HepG2 (cell line): ENCODE measurements at regions not wholly inside any gene's neighbourhood (a gene's known extent, or its start where the extent isn't known, plus 50 kb on each side); places are given as distances from the start of the nearest gene placed in this dataset.
A peak's percentile ranks its signal among the peaks of the same experiment; 100 is the strongest.

Experiments
- CSRNP2 ChIP-seq: sonication (generic); formaldehyde crosslinking; conservative IDR thresholded peaks from 2 replicates; pipeline ENCODE4 v1.8.0; 2022; ENCODE audit warnings: low read depth, missing genetic modification reagents
- EP300 ChIP-seq, 3 experiments: sonication (generic) in 1 of 3; formaldehyde crosslinking in 1 of 3; IDR thresholded peaks; 2 replicates each; pipeline versions ENCODE4 v1.5.1 to v1.6.1; 2011 to 2020; ENCODE audit warnings: low read depth in 2 of 3, low read length in 2 of 3, borderline replicate concordance in 1 of 3, improper control_type of control experiment in 1 of 3, mild to moderate bottlenecking in 1 of 3, missing genetic modification reagents in 1 of 3, moderate library complexity in 1 of 3
- FOSL2 ChIP-seq: sonication (generic); formaldehyde crosslinking; IDR thresholded peaks from 2 replicates; pipeline ENCODE4 v1.4.0; 2020; ENCODE audit warnings: missing genetic modification reagents
- FOXA3 ChIP-seq: IDR thresholded peaks from 2 replicates; pipeline ENCODE4 v1.6.1; 2016; ENCODE audit warnings: missing genetic modification reagents, missing compliant biosample characterization
- FOXP4 ChIP-seq: sonication (generic); formaldehyde crosslinking; IDR thresholded peaks from 2 replicates; pipeline ENCODE4 v1.4.0; 2020; ENCODE audit warnings: missing genetic modification reagents
- HNF4A ChIP-seq: sonication (generic); formaldehyde crosslinking; IDR thresholded peaks from 2 replicates; pipeline ENCODE4 v1.4.0; 2020; ENCODE audit warnings: missing genetic modification reagents
- NR1H2 ChIP-seq: sonication (generic); formaldehyde crosslinking; IDR thresholded peaks from 2 replicates; pipeline ENCODE4 v1.8.1; 2022; ENCODE audit warnings: low read depth, missing genetic modification reagents, borderline replicate concordance
- PAXIP1 ChIP-seq: sonication (generic); formaldehyde crosslinking; conservative IDR thresholded peaks from 2 replicates; pipeline ENCODE4 v1.4.0; 2020; ENCODE audit warnings: mild to moderate bottlenecking, missing genetic modification reagents, moderate library complexity
- RARG ChIP-seq: sonication (generic); formaldehyde crosslinking; IDR thresholded peaks from 2 replicates; pipeline ENCODE4 v1.4.0; 2020; ENCODE audit warnings: low read depth, mild to moderate bottlenecking, missing genetic modification reagents
- RELA ChIP-seq: sonication (generic); formaldehyde crosslinking; IDR thresholded peaks from 2 replicates; pipeline ENCODE4 v1.4.0; 2020; ENCODE audit warnings: missing genetic modification reagents
- RFXAP ChIP-seq: sonication (generic); formaldehyde crosslinking; IDR thresholded peaks from 2 replicates; pipeline ENCODE4 v1.4.0; 2020; ENCODE audit warnings: missing genetic modification reagents, borderline replicate concordance
- RXRA ChIP-seq: sonication (generic); formaldehyde crosslinking; IDR thresholded peaks from 2 replicates; pipeline ENCODE4 v1.5.1; 2020; ENCODE audit warnings: missing genetic modification reagents
- SOX6 ChIP-seq, 2 experiments: fragments of 450-650 bp in 1 of 2; sonication (generic) in 1 of 2; formaldehyde crosslinking in 1 of 2; IDR thresholded peaks; 2 replicates each; pipeline versions ENCODE4 v1.4.0 to v1.6.1; 2017 to 2020; ENCODE audit warnings: antibody characterized with exemption in 1 of 2, mild to moderate bottlenecking in 1 of 2, missing genetic modification reagents in 1 of 2
- TSC22D2 ChIP-seq: sonication (generic); formaldehyde crosslinking; IDR thresholded peaks from 2 replicates; pipeline ENCODE4 v1.5.1; 2020; ENCODE audit warnings: missing genetic modification reagents, mild to moderate bottlenecking, borderline replicate concordance
- ZBTB42 ChIP-seq: sonication (generic); formaldehyde crosslinking; IDR thresholded peaks from 2 replicates; pipeline ENCODE4 v1.5.0; 2020; ENCODE audit warnings: mild to moderate bottlenecking, missing genetic modification reagents
- ZMAT3 ChIP-seq: sonication (generic); formaldehyde crosslinking; conservative IDR thresholded peaks from 2 replicates; pipeline ENCODE4 v1.7.0; 2021; ENCODE audit warnings: missing genetic modification reagents
- ZNF207 ChIP-seq: fragments of 450-650 bp; IDR thresholded peaks from 2 replicates; pipeline ENCODE4 v1.6.1; 2016; ENCODE audit warnings: antibody characterized with exemption, borderline replicate concordance
- ZNF264 ChIP-seq: sonication (generic); formaldehyde crosslinking; IDR thresholded peaks from 2 replicates; pipeline ENCODE4 v1.4.0; 2020; ENCODE audit warnings: missing genetic modification reagents
- ZNF678 ChIP-seq: sonication (generic); formaldehyde crosslinking; IDR thresholded peaks from 2 replicates; pipeline ENCODE4 v1.4.0; 2020; ENCODE audit warnings: mild to moderate bottlenecking, missing genetic modification reagents
- ZNF781 ChIP-seq: sonication (generic); formaldehyde crosslinking; IDR thresholded peaks from 2 replicates; pipeline ENCODE4 v1.5.1; 2020; ENCODE audit warnings: borderline replicate concordance, mild to moderate bottlenecking, missing genetic modification reagents; ENCODE audit errors: not compliant biosample characterization
- ZXDC ChIP-seq: sonication (generic); formaldehyde crosslinking; IDR thresholded peaks from 2 replicates; pipeline ENCODE4 v1.5.0; 2020; ENCODE audit warnings: mild to moderate bottlenecking, missing genetic modification reagents

- TF ChIP-seq PAXIP1 (CRISPR knock-in tag) (peak; percentile 59), SOX6 (IDR thresholded peaks at IDR 0.05) (no peak), SOX6 (CRISPR knock-in tag; IDR thresholded peaks at IDR 0.05) (peak; percentile 66), ZBTB42 (CRISPR knock-in tag) (no peak), ZXDC (CRISPR knock-in tag) (no peak), FOSL2 (CRISPR knock-in tag) (peak; percentile 48), EP300 (IDR thresholded peaks at IDR 0.05; ENCODE audit: low read depth in 2 of 2, low read length in 2 of 2) (peak in 1 of 2 experiments; percentile 43; a peak in 1 of 4 replicates), EP300 (CRISPR knock-in tag; IDR thresholded peaks at IDR 0.05; ENCODE audit: borderline replicate concordance) (no peak), ZNF264 (CRISPR knock-in tag) (no peak), TSC22D2 (CRISPR knock-in tag) (no peak), CSRNP2 (CRISPR knock-in tag) (no peak), RELA (no peak), NR1H2 (CRISPR knock-in tag) (no peak), ZMAT3 (CRISPR knock-in tag) (no peak), ZNF678 (CRISPR knock-in tag) (no peak), FOXP4 (CRISPR knock-in tag) (no peak), RXRA (no peak; the same call in 1 of the 2 replicates), ZNF781 (CRISPR knock-in tag) (no peak), RFXAP (CRISPR knock-in tag) (no peak), HNF4A (CRISPR knock-in tag) (peak; percentile 65), FOXA3 (CRISPR knock-in tag) (0 out of 2 replicates have a peak, but pooled peaks have one; percentile 27), ZNF207 (no peak), RARG (CRISPR knock-in tag) (no peak)
These were observed 202.6 kb downstream of the PDCD6IP start (continued) for GRCh38 chr3:34001022-34001421.
